ENCODE measurements at regions not wholly inside any gene's neighbourhood (a gene's known extent, or its start where the extent isn't known, plus 50 kb on each side); places are given as distances from the start of the nearest gene placed in this dataset.

GRCh38 chr12:91912178-91912577, 233.5 kb downstream of the BTG1 start:
- Histone ChIP-seq H3K27ac (ENCODE audit: low read length) (no peak overlapping the region), H3K27me3 (ENCODE audit: insufficient read depth, low read length) (no peaks in the 10 kb centered on the region), H3K36me3 (ENCODE audit: insufficient read depth, low read depth, low read length) (no peaks in the 10 kb centered on the region), H3K9ac (ENCODE audit: low read depth, low read length) (no peak overlapping the region), H3K9me3 (ENCODE audit: insufficient read depth, low read depth, low read length) (no peaks in the 10 kb centered on the region), H3K4me3 (ENCODE audit: low read length) (no peak overlapping the region), H3K4me1 (ENCODE audit: insufficient read depth, low read length) (peaks cover 14% of the 10 kb centered on the region; the same call in 1 of the 2 replicates)

DNA sequence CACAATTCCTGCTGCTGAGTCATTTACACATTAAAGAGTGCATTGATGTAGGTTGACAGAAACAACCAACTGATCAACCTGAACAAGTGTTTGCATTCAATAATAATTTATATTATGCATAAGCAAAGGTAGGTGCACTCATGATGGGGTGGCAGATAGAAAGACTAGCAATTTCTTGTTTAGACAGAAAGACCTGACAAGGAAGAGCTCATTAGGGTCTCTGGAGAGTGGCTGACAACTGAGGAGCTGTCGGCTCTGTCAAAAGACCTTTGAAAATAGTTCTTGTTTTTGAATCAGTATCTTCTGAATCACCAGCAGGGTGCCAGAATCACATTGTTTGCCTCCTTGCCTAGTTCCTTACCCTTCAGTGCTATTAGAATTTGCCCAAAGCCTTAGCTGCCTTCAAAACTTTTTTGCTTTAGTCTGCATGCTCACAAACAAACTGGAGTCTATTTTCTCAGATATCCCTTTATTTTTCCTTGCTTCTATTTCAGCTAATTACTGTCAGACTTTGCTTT, 234.7 kb downstream of the BTG1 start:
- H3K27me3 ChIP-seq (ENCODE audit: insufficient read depth, low read length) = no peaks in the 10 kb centered on the region
- H3K36me3 ChIP-seq (ENCODE audit: insufficient read depth, low read depth, low read length) = no peaks in the 10 kb centered on the region
- no peak overlapping the region for H3K27ac ChIP-seq (ENCODE audit: low read length)
- no peaks in the 10 kb centered on the region for H3K9me3 ChIP-seq (ENCODE audit: insufficient read depth, low read depth, low read length)
- H3K9ac ChIP-seq (ENCODE audit: low read depth, low read length) = no peak overlapping the region
- H3K4me1 ChIP-seq (ENCODE audit: insufficient read depth, low read length) = peaks cover 14% of the 10 kb centered on the region; the same call in 1 of the 2 replicates
- peak overlapping the region; percentile 5; the same call in 1 of the 2 replicates for H3K4me3 ChIP-seq (ENCODE audit: low read length)

- Histone ChIP-seq H3K27me3 (ENCODE audit: insufficient read depth, low read length) (no peaks in the 10 kb centered on the region), H3K4me1 (ENCODE audit: insufficient read depth, low read length) (no peaks in the 10 kb centered on the region; the same call in 1 of the 2 replicates), H3K27ac (ENCODE audit: low read length) (no peak overlapping the region), H3K9me3 (ENCODE audit: insufficient read depth, low read depth, low read length) (no peaks in the 10 kb centered on the region), H3K4me3 (ENCODE audit: low read length) (no peak overlapping the region; the same call in 1 of the 2 replicates), H3K9ac (ENCODE audit: low read depth, low read length) (no peak overlapping the region), H3K36me3 (ENCODE audit: insufficient read depth, low read depth, low read length) (no peaks in the 10 kb centered on the region)
Observed at GRCh38 chr12:91902860-91903683, 242.6 kb downstream of the BTG1 start.

- no peaks in the 10 kb centered on the region; the same call in 1 of the 2 replicates for H3K4me1 ChIP-seq (ENCODE audit: insufficient read depth, low read length)
- H3K9ac ChIP-seq (ENCODE audit: low read depth, low read length) = no peak overlapping the region
- no peaks in the 10 kb centered on the region for H3K36me3 ChIP-seq (ENCODE audit: insufficient read depth, low read depth, low read length)
- H3K27me3 ChIP-seq (ENCODE audit: insufficient read depth, low read length) = no peaks in the 10 kb centered on the region
- H3K27ac ChIP-seq (ENCODE audit: low read length) = no peak overlapping the region
- H3K4me3 ChIP-seq (ENCODE audit: low read length) = no peak overlapping the region
- no peaks in the 10 kb centered on the region for H3K9me3 ChIP-seq (ENCODE audit: insufficient read depth, low read depth, low read length)
Observed at GRCh38 chr12:91901381-91902074, 244.1 kb downstream of the BTG1 start.

DNA sequence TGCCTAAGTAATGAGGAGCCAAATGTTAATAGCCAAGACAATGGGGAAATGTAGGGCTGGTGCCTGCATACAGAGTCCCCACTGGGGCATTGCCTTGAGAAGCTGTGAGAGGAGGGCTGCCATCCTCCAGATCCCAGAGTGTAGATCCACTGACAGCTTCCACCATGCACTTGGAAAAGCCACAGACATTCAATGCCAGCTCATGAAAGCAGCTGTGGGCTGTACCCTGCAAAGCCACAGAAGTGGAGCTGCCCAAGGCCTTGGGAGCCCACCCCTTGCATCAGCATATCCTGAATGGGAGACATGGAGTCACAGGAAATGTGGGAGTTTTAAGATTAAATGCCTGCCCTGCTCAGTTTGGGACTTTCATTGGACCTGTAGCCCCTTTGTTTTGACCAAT, 244.7 kb downstream of the BTG1 start:
- H3K9ac ChIP-seq (ENCODE audit: low read depth, low read length) = no peak overlapping the region

DNA sequence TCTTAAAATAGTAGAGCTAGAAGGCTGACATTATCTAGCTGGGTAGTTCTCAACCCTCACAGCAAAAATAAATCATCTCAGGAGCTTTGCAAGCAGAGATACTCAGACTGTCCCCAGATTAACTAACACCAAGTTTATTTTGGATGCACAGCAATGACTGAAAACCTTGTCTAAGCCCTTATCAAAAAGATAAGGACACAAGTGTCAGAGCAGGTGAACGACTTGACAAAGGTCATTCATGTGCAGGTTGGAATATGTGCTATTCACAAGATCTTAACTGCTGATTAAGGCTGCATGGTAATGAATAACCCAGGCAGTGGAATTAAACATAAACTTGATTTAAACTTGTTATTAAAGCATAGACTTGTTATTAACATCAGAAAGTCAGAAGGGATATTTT, 246.6 kb downstream of the BTG1 start:
- Histone ChIP-seq H3K27me3 (ENCODE audit: insufficient read depth, low read length) (no peaks in the 10 kb centered on the region), H3K4me1 (ENCODE audit: insufficient read depth, low read length) (no peaks in the 10 kb centered on the region; the same call in 1 of the 2 replicates), H3K9ac (ENCODE audit: low read depth, low read length) (no peak overlapping the region), H3K36me3 (ENCODE audit: insufficient read depth, low read depth, low read length) (no peaks in the 10 kb centered on the region), H3K27ac (ENCODE audit: low read length) (no peak overlapping the region), H3K9me3 (ENCODE audit: insufficient read depth, low read depth, low read length) (no peaks in the 10 kb centered on the region), H3K4me3 (ENCODE audit: low read length) (no peak overlapping the region)

More for the DNA sequence above, 244.7 kb downstream of the BTG1 start:
- Histone ChIP-seq H3K4me3 (ENCODE audit: low read length) (no peak overlapping the region), H3K27me3 (ENCODE audit: insufficient read depth, low read length) (no peaks in the 10 kb centered on the region), H3K9me3 (ENCODE audit: insufficient read depth, low read depth, low read length) (no peaks in the 10 kb centered on the region), H3K4me1 (ENCODE audit: insufficient read depth, low read length) (no peaks in the 10 kb centered on the region; the same call in 1 of the 2 replicates), H3K36me3 (ENCODE audit: insufficient read depth, low read depth, low read length) (no peaks in the 10 kb centered on the region), H3K27ac (ENCODE audit: low read length) (no peak overlapping the region)

- Histone ChIP-seq H3K4me1 (ENCODE audit: insufficient read depth, low read length) (no peaks in the 10 kb centered on the region), H3K9me3 (ENCODE audit: insufficient read depth, low read depth, low read length) (no peaks in the 10 kb centered on the region), H3K9ac (ENCODE audit: low read depth, low read length) (no peak overlapping the region), H3K27ac (ENCODE audit: low read length) (no peak overlapping the region), H3K4me3 (ENCODE audit: low read length) (no peak overlapping the region), H3K36me3 (ENCODE audit: insufficient read depth, low read depth, low read length) (no peaks in the 10 kb centered on the region), H3K27me3 (ENCODE audit: insufficient read depth, low read length) (no peaks in the 10 kb centered on the region)
Observed at GRCh38 chr12:91897025-91897515, 248.6 kb downstream of the BTG1 start.

- H3K9me3 ChIP-seq (ENCODE audit: insufficient read depth, low read depth, low read length) = no peaks in the 10 kb centered on the region
- no peaks in the 10 kb centered on the region for H3K4me1 ChIP-seq (ENCODE audit: insufficient read depth, low read length)
- H3K27me3 ChIP-seq (ENCODE audit: insufficient read depth, low read length) = no peaks in the 10 kb centered on the region
- H3K27ac ChIP-seq (ENCODE audit: low read length) = no peak overlapping the region
- H3K4me3 ChIP-seq (ENCODE audit: low read length) = no peak overlapping the region
- no peaks in the 10 kb centered on the region for H3K36me3 ChIP-seq (ENCODE audit: insufficient read depth, low read depth, low read length)
- no peak overlapping the region for H3K9ac ChIP-seq (ENCODE audit: low read depth, low read length)
Observed at GRCh38 chr12:91896286-91897024, 249.2 kb downstream of the BTG1 start.

GRCh38 chr12:91894911-91895310, 250.7 kb downstream of the BTG1 start:
- Histone ChIP-seq H3K9me3 (ENCODE audit: insufficient read depth, low read depth, low read length) (no peaks in the 10 kb centered on the region), H3K4me1 (ENCODE audit: insufficient read depth, low read length) (no peaks in the 10 kb centered on the region), H3K9ac (ENCODE audit: low read depth, low read length) (no peak overlapping the region), H3K27ac (ENCODE audit: low read length) (no peak overlapping the region), H3K4me3 (ENCODE audit: low read length) (no peak overlapping the region), H3K36me3 (ENCODE audit: insufficient read depth, low read depth, low read length) (no peaks in the 10 kb centered on the region), H3K27me3 (ENCODE audit: insufficient read depth, low read length) (no peaks in the 10 kb centered on the region)

GRCh38 chr12:91893476-91893875, 252.2 kb downstream of the BTG1 start:
- H3K36me3 ChIP-seq (ENCODE audit: insufficient read depth, low read depth, low read length) = no peaks in the 10 kb centered on the region
- H3K4me3 ChIP-seq (ENCODE audit: low read length) = no peak overlapping the region

GRCh38 chr12:91892081-91892855, 253.4 kb downstream of the BTG1 start:
- H3K4me1 ChIP-seq (ENCODE audit: insufficient read depth, low read length) = no peaks in the 10 kb centered on the region
- H3K9ac ChIP-seq (ENCODE audit: low read depth, low read length) = no peak overlapping the region
- no peaks in the 10 kb centered on the region for H3K9me3 ChIP-seq (ENCODE audit: insufficient read depth, low read depth, low read length)
- H3K4me3 ChIP-seq (ENCODE audit: low read length) = no peak overlapping the region
- no peak overlapping the region for H3K27ac ChIP-seq (ENCODE audit: low read length)
- no peaks in the 10 kb centered on the region for H3K27me3 ChIP-seq (ENCODE audit: insufficient read depth, low read length)
- H3K36me3 ChIP-seq (ENCODE audit: insufficient read depth, low read depth, low read length) = no peaks in the 10 kb centered on the region

More at GRCh38 chr12:91893476-91893875, 252.2 kb downstream of the BTG1 start:
- no peak overlapping the region for H3K9ac ChIP-seq (ENCODE audit: low read depth, low read length)
- H3K9me3 ChIP-seq (ENCODE audit: insufficient read depth, low read depth, low read length) = no peaks in the 10 kb centered on the region
- no peak overlapping the region for H3K27ac ChIP-seq (ENCODE audit: low read length)
- no peaks in the 10 kb centered on the region for H3K27me3 ChIP-seq (ENCODE audit: insufficient read depth, low read length)
- H3K4me1 ChIP-seq (ENCODE audit: insufficient read depth, low read length) = no peaks in the 10 kb centered on the region

All from iPS-20b (cell line).